ENCODE measurements at regions not wholly inside any gene's neighbourhood (a gene's known extent, or its start where the extent isn't known, plus 50 kb on each side); places are given as distances from the start of the nearest gene placed in this dataset.

- ATAC-seq (ENCODE audit: low read depth in 2 of 2) = no peak
- H3K4me3 Mint-ChIP-seq = no peak overlapping the region
These were observed 114.5 kb upstream of the NCOR2 start for GRCh38 chr12:124681779-124682391.

GRCh38 chr12:124680863-124681778, 113.7 kb upstream of the NCOR2 start:
- H3K9me3 Mint-ChIP-seq = no peaks in the 10 kb centered on the region
- peaks cover 4 to 15% (median 5%) of the 10 kb centered on the region in 3 donors for H3K4me1 Mint-ChIP-seq
- DNase-seq (no peak), ATAC-seq (ENCODE audit: low read depth in 2 of 2) (peak; percentile 36 to 85)
- no peak overlapping the region for H3K27ac Mint-ChIP-seq
- peaks cover 8 to 25% (median 12%) of the 10 kb centered on the region in 3 donors for H3K27me3 Mint-ChIP-seq
- H3K36me3 Mint-ChIP-seq = no peaks in the 10 kb centered on the region
- H3K4me3 Mint-ChIP-seq = no peak overlapping the region

More at GRCh38 chr12:124681779-124682391, 114.5 kb upstream of the NCOR2 start:
- Mint-ChIP-seq H3K27ac (no peak overlapping the region), H3K36me3 (no peaks in the 10 kb centered on the region), H3K27me3 (peaks cover 11 to 25% (median 12%) of the 10 kb centered on the region in 3 donors), H3K9me3 (peaks cover 0 to under 1% (median 0%) of the 10 kb centered on the region in 7 donors), H3K4me1 (peaks cover 0 to 8% (median under 1%) of the 10 kb centered on the region in 3 donors)
- no peak for DNase-seq

GRCh38 chr12:124679533-124680371, 112.3 kb upstream of the NCOR2 start:
- H3K27me3 Mint-ChIP-seq = peaks cover 0 to 18% (median 7%) of the 10 kb centered on the region in 3 donors
- no peaks in the 10 kb centered on the region for H3K9me3 Mint-ChIP-seq
- no peak for ATAC-seq (ENCODE audit: low read depth in 2 of 2)
- H3K36me3 Mint-ChIP-seq = no peaks in the 10 kb centered on the region
- DNase-seq = no peak
- peak overlapping the region in 1 of 6 donors; percentile 22 for H3K27ac Mint-ChIP-seq
- H3K4me1 Mint-ChIP-seq = peaks cover 4 to 17% (median 7%) of the 10 kb centered on the region in 3 donors
- H3K4me3 Mint-ChIP-seq = no peak overlapping the region

GRCh38 chr12:124679047-124679446, 111.6 kb upstream of the NCOR2 start:
- Mint-ChIP-seq H3K27me3 (peaks cover 0 to 18% (median 3%) of the 10 kb centered on the region in 3 donors), H3K4me1 (peaks cover 4 to 17% (median 7%) of the 10 kb centered on the region in 3 donors)

GRCh38 chr12:124678421-124678893, 111.0 kb upstream of the NCOR2 start:
- Mint-ChIP-seq H3K9me3 (no peaks in the 10 kb centered on the region), H3K27me3 (peaks cover 0 to 18% (median 3%) of the 10 kb centered on the region in 3 donors), H3K4me1 (peaks cover 4 to 17% (median 7%) of the 10 kb centered on the region in 3 donors), H3K36me3 (no peaks in the 10 kb centered on the region), H3K27ac (no peak overlapping the region), H3K4me3 (no peak overlapping the region)
- DNase-seq (no peak), ATAC-seq (ENCODE audit: low read depth in 2 of 2) (no peak)

More at GRCh38 chr12:124679047-124679446, 111.6 kb upstream of the NCOR2 start:
- H3K27ac Mint-ChIP-seq = no peak overlapping the region
- no peak for DNase-seq
- no peaks in the 10 kb centered on the region for H3K9me3 Mint-ChIP-seq
- H3K36me3 Mint-ChIP-seq = no peaks in the 10 kb centered on the region
- no peak overlapping the region for H3K4me3 Mint-ChIP-seq
- no peak for ATAC-seq (ENCODE audit: low read depth in 2 of 2)

GRCh38 chr12:124677552-124678356, 110.3 kb upstream of the NCOR2 start:
- Mint-ChIP-seq H3K36me3 (no peaks in the 10 kb centered on the region), H3K9me3 (no peaks in the 10 kb centered on the region), H3K4me3 (no peak overlapping the region), H3K27me3 (peaks cover 0 to 13% (median 3%) of the 10 kb centered on the region in 3 donors), H3K27ac (no peak overlapping the region), H3K4me1 (peaks cover 4 to 17% (median 7%) of the 10 kb centered on the region in 3 donors)
- DNase-seq (no peak), ATAC-seq (ENCODE audit: low read depth in 2 of 2) (no peak)

- H3K4me3 Mint-ChIP-seq = peak overlapping the region in 2 of 8 donors; percentile 25 to 74
- DNase-seq = no peak
- H3K9me3 Mint-ChIP-seq = no peaks in the 10 kb centered on the region
- no peaks in the 10 kb centered on the region for H3K36me3 Mint-ChIP-seq
- H3K4me1 Mint-ChIP-seq = peaks cover 4 to 17% (median 7%) of the 10 kb centered on the region in 3 donors
- peak overlapping the region in 2 of 6 donors; percentile 79 to 81 for H3K27ac Mint-ChIP-seq
- no peak for ATAC-seq (ENCODE audit: low read depth in 2 of 2)
- H3K27me3 Mint-ChIP-seq = peaks cover 0 to 11% (median 3%) of the 10 kb centered on the region in 3 donors
These were observed 109.5 kb upstream of the NCOR2 start for GRCh38 chr12:124676714-124677462.

- peak overlapping the region in 5 of 8 donors; percentile 36 to 74 (median 55) for H3K4me3 Mint-ChIP-seq
- ATAC-seq (ENCODE audit: low read depth in 2 of 2) (peak in 1 of 2 donors; percentile 32), DNase-seq (no peak)
- H3K9me3 Mint-ChIP-seq = no peaks in the 10 kb centered on the region
- peaks cover 0 to 11% (median 3%) of the 10 kb centered on the region in 3 donors for H3K27me3 Mint-ChIP-seq
- H3K4me1 Mint-ChIP-seq = peaks cover 4 to 13% (median 7%) of the 10 kb centered on the region in 3 donors
- peak overlapping the region in 2 of 6 donors; percentile 33 to 58 for H3K27ac Mint-ChIP-seq
- no peaks in the 10 kb centered on the region for H3K36me3 Mint-ChIP-seq
These were observed 108.7 kb upstream of the NCOR2 start for GRCh38 chr12:124675881-124676713.

GRCh38 chr12:124674937-124675336, 107.5 kb upstream of the NCOR2 start:
- Mint-ChIP-seq H3K4me1 (peaks cover 4 to 13% (median 7%) of the 10 kb centered on the region in 3 donors), H3K36me3 (no peaks in the 10 kb centered on the region), H3K9me3 (peaks cover 0 to 3% (median 0%) of the 10 kb centered on the region in 7 donors), H3K27ac (peak overlapping the region in 1 of 6 donors; percentile 46), H3K27me3 (peaks cover 0 to 5% (median 3%) of the 10 kb centered on the region in 3 donors), H3K4me3 (no peak overlapping the region)
- DNase-seq (no peak), ATAC-seq (ENCODE audit: low read depth in 2 of 2) (no peak)

- Mint-ChIP-seq H3K27me3 (peaks cover 0 to 4% (median 2%) of the 10 kb centered on the region in 3 donors), H3K36me3 (no peaks in the 10 kb centered on the region), H3K27ac (no peak overlapping the region), H3K4me3 (no peak overlapping the region), H3K4me1 (peaks cover 4 to 13% (median 7%) of the 10 kb centered on the region in 3 donors), H3K9me3 (peaks cover 0 to 3% (median 0%) of the 10 kb centered on the region in 7 donors)
- ATAC-seq (ENCODE audit: low read depth in 2 of 2) (no peak), DNase-seq (no peak)
These were observed 106.6 kb upstream of the NCOR2 start for GRCh38 chr12:124673801-124674617.

All from naive B cell (primary cell).